Activated CD4-positive, alpha-beta T cell treated with anti-CD3 and anti-CD28 coated beads, Interleukin-2, amount 50 U/mL, for 16 hours (primary cell): ENCODE measurements at regions not wholly inside any gene's neighbourhood (a gene's known extent, or its start where the extent isn't known, plus 50 kb on each side); places are given as distances from the start of the nearest gene placed in this dataset.
"Not testable (repeated sequence)": the region's sequence is repeated elsewhere in the genome, so short reads cannot be mapped to it uniquely, and the experiment has no call there.

Experiments
- DNase-seq: peaks from one replicate; pipeline ENCODE4 v3.0.0-alpha.2; 2020

- no peak for DNase-seq
Observed at GRCh38 chr21:17388226-17388625, 124.6 kb upstream of the CXADR start.

- DNase-seq, result no peak
Observed at GRCh38 chr21:17389311-17389710, 123.5 kb upstream of the CXADR start.

- DNase-seq, result no peak
Observed at GRCh38 chr21:17390569-17390968, 122.3 kb upstream of the CXADR start.

- DNase-seq, result no peak
Observed at GRCh38 chr21:17391811-17392340, 121.0 kb upstream of the CXADR start.

- DNase-seq, result no peak
Observed at GRCh38 chr21:17393413-17393812, 119.4 kb upstream of the CXADR start.

GRCh38 chr21:17396948-17397347 lies 115.9 kb upstream of the CXADR start:
- no peak for DNase-seq

- DNase-seq, result no peak
Observed at GRCh38 chr21:17397703-17398102, 115.1 kb upstream of the CXADR start.

GRCh38 chr21:17398954-17399353 lies 113.9 kb upstream of the CXADR start:
- not testable (repeated sequence) for DNase-seq

GRCh38 chr21:17402937-17403336 lies 109.9 kb upstream of the CXADR start:
- DNase-seq, result no peak

- DNase-seq, result peak; percentile 14
Observed at GRCh38 chr21:17406202-17406601, 106.6 kb upstream of the CXADR start.

- no peak for DNase-seq
Observed at GRCh38 chr21:17414766-17415165, 98.1 kb upstream of the CXADR start.

GRCh38 chr21:17416139-17416538 lies 96.7 kb upstream of the CXADR start:
- DNase-seq, result no peak

- DNase-seq, result no peak
Observed at GRCh38 chr21:17422931-17423330, 89.9 kb upstream of the CXADR start.

- DNase-seq, result no peak
Observed at GRCh38 chr21:17427157-17427556, 85.7 kb upstream of the CXADR start.

- DNase-seq, result no peak
Observed at GRCh38 chr21:17427831-17428483, 84.9 kb upstream of the CXADR start.

GRCh38 chr21:17428484-17428869 lies 84.4 kb upstream of the CXADR start:
- no peak for DNase-seq

GRCh38 chr21:17428980-17429379 lies 83.9 kb upstream of the CXADR start:
- DNase-seq, result no peak

GRCh38 chr21:17429936-17430335 lies 82.9 kb upstream of the CXADR start:
- DNase-seq, result no peak

- no peak for DNase-seq
Observed at GRCh38 chr21:17432732-17433057, 80.1 kb upstream of the CXADR start.

- DNase-seq, result no peak
Observed at GRCh38 chr21:17433730-17434129, 79.1 kb upstream of the CXADR start.

- no peak for DNase-seq
Observed at GRCh38 chr21:17435565-17436543, 77.0 kb upstream of the CXADR start.

- DNase-seq, result no peak
Observed at GRCh38 chr21:17436626-17437111, 76.2 kb upstream of the CXADR start.

GRCh38 chr21:17438635-17439034 lies 74.2 kb upstream of the CXADR start:
- DNase-seq, result no peak

GRCh38 chr21:17440969-17441368 lies 71.9 kb upstream of the CXADR start:
- no peak for DNase-seq
